Activated CD4-positive, alpha-beta T cell treated with anti-CD3 and anti-CD28 coated beads, Interleukin-2, amount 10 ng/mL, durations not matched to agents 7 days and 5 days (primary cell): ENCODE measurements at regions not wholly inside any gene's neighbourhood (a gene's known extent, or its start where the extent isn't known, plus 50 kb on each side); places are given as distances from the start of the nearest gene placed in this dataset.

Source experiments
- CTCF ChIA-PET: fragments of 350-600 bp; sonication (Branson Sonifier 250); formaldehyde crosslinking; loops from one replicate; lab custom pipeline; 2021; ENCODE audit warnings: antibody characterized with exemption; lab: Charles Lee
- POLR2A ChIA-PET: fragments of 350-600 bp; sonication (Branson Sonifier 250); formaldehyde crosslinking; loops from one replicate; lab custom pipeline; 2021; ENCODE audit warnings: antibody characterized with exemption; lab: Charles Lee
- DNase-seq: peaks from one replicate; pipeline ENCODE4 v3.0.0-alpha.2; 2020
- H3K27ac Mint-ChIP-seq: one replicate; pipeline ENCODE4 v1.8.0; 2021; ENCODE audit warnings: mild to moderate bottlenecking, moderate library complexity, mixed read lengths
- H3K27me3 Mint-ChIP-seq: one replicate; pipeline ENCODE4 v1.8.0; 2021; ENCODE audit warnings: mixed read lengths
- H3K36me3 Mint-ChIP-seq: one replicate; pipeline ENCODE4 v1.8.0; 2021; ENCODE audit warnings: low read depth, mixed read lengths
- H3K4me1 Mint-ChIP-seq: one replicate; pipeline ENCODE4 v1.8.0; 2021; ENCODE audit warnings: mixed read lengths
- H3K4me3 Mint-ChIP-seq: one replicate; pipeline ENCODE4 v1.8.0; 2021; ENCODE audit warnings: mild to moderate bottlenecking, moderate library complexity, mixed read lengths
- H3K9me3 Mint-ChIP-seq: one replicate; pipeline ENCODE4 v1.8.0; 2021; ENCODE audit warnings: mixed read lengths

- CTCF ChIA-PET, result no interaction called here
- H3K27me3 Mint-ChIP-seq, result no peaks in the 10 kb centered on the region
- H3K27ac Mint-ChIP-seq, result no peak overlapping the region
Measured at GRCh38 chr15:37576952-37577351, 357.5 kb upstream of the TMCO5A start.

GRCh38 chr15:37581866-37582532, 352.4 kb upstream of the TMCO5A start:
- no peak for DNase-seq
- H3K4me3 Mint-ChIP-seq, result no peak overlapping the region
- no peaks in the 10 kb centered on the region for H3K4me1 Mint-ChIP-seq
- H3K27me3 Mint-ChIP-seq, result no peaks in the 10 kb centered on the region
- H3K9me3 Mint-ChIP-seq, result peaks cover 6% of the 10 kb centered on the region
- CTCF ChIA-PET, result no interaction called here
- POLR2A ChIA-PET, result no interaction called here
- no peaks in the 10 kb centered on the region for H3K36me3 Mint-ChIP-seq
- H3K27ac Mint-ChIP-seq, result no peak overlapping the region

More at GRCh38 chr15:37576952-37577351, 357.5 kb upstream of the TMCO5A start:
- DNase-seq, result no peak
- no peaks in the 10 kb centered on the region for H3K9me3 Mint-ChIP-seq
- no peaks in the 10 kb centered on the region for H3K4me1 Mint-ChIP-seq
- POLR2A ChIA-PET, result no interaction called here
- H3K4me3 Mint-ChIP-seq, result no peak overlapping the region
- H3K36me3 Mint-ChIP-seq, result no peaks in the 10 kb centered on the region

- Mint-ChIP-seq H3K36me3 (no peaks in the 10 kb centered on the region), H3K4me3 (no peak overlapping the region), H3K4me1 (no peaks in the 10 kb centered on the region), H3K27ac (no peak overlapping the region), H3K9me3 (peaks cover 12% of the 10 kb centered on the region), H3K27me3 (no peaks in the 10 kb centered on the region)
- POLR2A ChIA-PET, result no interaction called here
- CTCF ChIA-PET, result interaction anchor here (0.6 kb wide), 1 partner anchor 609 kb away, joined by 3 read pairs; no protein-coding TSS in a partner anchor
- no peak for DNase-seq
Measured at GRCh38 chr15:37582852-37583251, 351.6 kb upstream of the TMCO5A start.

- Mint-ChIP-seq H3K4me1 (no peaks in the 10 kb centered on the region), H3K4me3 (no peak overlapping the region), H3K9me3 (peaks cover 12% of the 10 kb centered on the region), H3K27ac (no peak overlapping the region), H3K36me3 (no peaks in the 10 kb centered on the region), H3K27me3 (no peaks in the 10 kb centered on the region)
- CTCF ChIA-PET, result no interaction called here
- no peak for DNase-seq
- POLR2A ChIA-PET, result no interaction called here
Measured at GRCh38 chr15:37586011-37586583, 348.3 kb upstream of the TMCO5A start.

DNA sequence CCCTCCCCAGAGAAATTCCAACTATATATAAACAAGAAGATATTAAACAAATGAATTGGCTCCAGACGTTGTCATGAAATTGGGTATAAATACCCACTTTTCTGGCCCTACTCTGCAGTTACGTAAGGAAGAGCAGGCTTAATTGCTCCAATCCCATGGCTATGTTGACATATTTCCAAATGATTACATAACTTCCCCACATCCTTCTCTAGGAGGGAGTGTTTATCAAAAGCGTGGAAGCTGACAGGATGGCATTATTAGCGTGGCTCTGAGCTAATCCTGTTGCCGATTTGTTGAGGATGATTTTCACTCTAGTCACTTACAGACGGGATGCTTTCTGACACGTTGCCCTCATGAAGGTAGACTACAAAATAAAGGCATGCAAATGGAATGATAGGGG, 347.5 kb upstream of the TMCO5A start:
- Mint-ChIP-seq H3K27me3 (no peaks in the 10 kb centered on the region), H3K4me3 (no peak overlapping the region), H3K9me3 (peaks cover 12% of the 10 kb centered on the region), H3K36me3 (no peaks in the 10 kb centered on the region), H3K27ac (no peak overlapping the region), H3K4me1 (no peaks in the 10 kb centered on the region)
- ChIA-PET CTCF (no interaction called here), POLR2A (interaction anchor here (0.7 kb wide), 1 partner anchor 1140 kb away, joined by 5 read pairs; no protein-coding TSS in a partner anchor)
- no peak for DNase-seq

DNA sequence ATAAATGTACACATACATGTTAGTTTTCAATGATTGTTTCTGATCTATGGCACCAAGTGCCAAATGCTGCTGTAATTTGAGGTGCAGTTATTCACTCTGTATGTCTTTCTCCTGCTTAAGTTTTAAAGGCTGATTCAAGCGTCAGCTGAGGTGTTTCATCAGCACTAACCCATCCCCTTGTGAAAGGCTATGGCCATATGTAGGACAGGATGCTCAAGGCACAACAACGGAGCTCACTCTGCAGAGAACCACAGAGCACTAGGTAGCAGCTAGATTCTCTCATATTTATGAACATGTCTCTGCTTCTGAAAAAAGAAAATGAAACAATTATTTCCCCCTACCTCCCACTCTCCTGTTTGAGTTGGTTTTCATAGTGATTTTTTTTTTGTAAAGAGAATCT, 340.0 kb upstream of the TMCO5A start:
- H3K4me3 Mint-ChIP-seq, result no peak overlapping the region
- H3K27ac Mint-ChIP-seq, result no peak overlapping the region
- ChIA-PET CTCF (no interaction called here), POLR2A (no interaction called here)
- H3K27me3 Mint-ChIP-seq, result no peaks in the 10 kb centered on the region
- no peaks in the 10 kb centered on the region for H3K9me3 Mint-ChIP-seq
- no peak for DNase-seq
- H3K4me1 Mint-ChIP-seq, result no peaks in the 10 kb centered on the region
- H3K36me3 Mint-ChIP-seq, result no peaks in the 10 kb centered on the region

- POLR2A ChIA-PET, result no interaction called here
- H3K27ac Mint-ChIP-seq, result no peak overlapping the region
- no peak for DNase-seq
- CTCF ChIA-PET, result no interaction called here
- no peaks in the 10 kb centered on the region for H3K36me3 Mint-ChIP-seq
- H3K4me1 Mint-ChIP-seq, result no peaks in the 10 kb centered on the region
- no peaks in the 10 kb centered on the region for H3K9me3 Mint-ChIP-seq
- no peak overlapping the region for H3K4me3 Mint-ChIP-seq
- no peaks in the 10 kb centered on the region for H3K27me3 Mint-ChIP-seq
Measured at GRCh38 chr15:37595426-37595970, 338.9 kb upstream of the TMCO5A start.

DNA sequence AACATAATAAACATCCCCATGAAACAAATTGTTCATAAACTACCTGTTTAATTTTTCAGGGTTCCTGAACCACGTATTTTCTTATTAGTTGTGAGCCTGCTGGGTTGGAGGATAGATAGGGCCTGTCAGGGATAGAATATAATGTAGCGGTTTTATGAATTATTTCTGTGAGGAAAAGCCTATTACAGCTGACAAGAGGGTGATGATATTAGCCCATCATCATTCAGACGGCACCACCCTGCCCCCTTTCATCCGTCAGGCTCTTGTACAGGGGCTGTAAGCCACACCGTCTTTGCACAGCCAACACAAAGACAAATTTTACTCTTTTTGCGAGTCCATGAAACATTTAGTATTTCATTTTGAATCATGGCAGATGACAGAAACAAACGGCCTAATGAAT, 335.3 kb upstream of the TMCO5A start:
- Mint-ChIP-seq H3K4me1 (no peaks in the 10 kb centered on the region), H3K27me3 (no peaks in the 10 kb centered on the region), H3K36me3 (no peaks in the 10 kb centered on the region), H3K27ac (no peak overlapping the region), H3K4me3 (no peak overlapping the region), H3K9me3 (no peaks in the 10 kb centered on the region)
- POLR2A ChIA-PET, result no interaction called here
- CTCF ChIA-PET, result no interaction called here
- DNase-seq, result no peak

DNA sequence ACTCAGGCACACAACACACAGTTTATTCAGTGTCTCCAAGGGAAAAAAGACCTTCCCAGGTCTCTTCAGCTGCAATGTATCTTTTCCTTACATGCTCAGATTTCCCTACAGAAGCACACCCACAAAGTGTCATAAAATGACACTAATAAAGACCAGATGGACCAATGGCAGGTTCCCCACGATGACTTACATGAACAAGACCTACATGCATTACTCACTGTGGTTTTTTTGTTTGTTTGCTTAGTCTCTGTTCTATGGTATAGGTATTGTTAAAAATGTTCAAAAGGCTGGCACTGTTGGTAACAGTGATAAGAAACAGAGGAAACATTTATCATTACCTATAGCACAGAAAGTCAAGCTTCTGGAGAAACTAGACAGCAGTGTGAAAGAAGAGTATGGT, 318.2 kb upstream of the TMCO5A start:
- H3K9me3 Mint-ChIP-seq, result peaks cover 9% of the 10 kb centered on the region
- ChIA-PET POLR2A (no interaction called here), CTCF (no interaction called here)
- no peak overlapping the region for H3K27ac Mint-ChIP-seq
- no peak for DNase-seq
- H3K4me3 Mint-ChIP-seq, result no peak overlapping the region
- no peaks in the 10 kb centered on the region for H3K36me3 Mint-ChIP-seq
- no peaks in the 10 kb centered on the region for H3K4me1 Mint-ChIP-seq
- no peaks in the 10 kb centered on the region for H3K27me3 Mint-ChIP-seq

- POLR2A ChIA-PET, result no interaction called here
- Mint-ChIP-seq H3K4me1 (no peaks in the 10 kb centered on the region), H3K4me3 (no peak overlapping the region), H3K27me3 (no peaks in the 10 kb centered on the region), H3K36me3 (no peaks in the 10 kb centered on the region), H3K9me3 (peaks cover 11% of the 10 kb centered on the region), H3K27ac (no peak overlapping the region)
- CTCF ChIA-PET, result no interaction called here
- DNase-seq, result no peak
Measured at GRCh38 chr15:37618353-37618752, 316.1 kb upstream of the TMCO5A start.

DNA sequence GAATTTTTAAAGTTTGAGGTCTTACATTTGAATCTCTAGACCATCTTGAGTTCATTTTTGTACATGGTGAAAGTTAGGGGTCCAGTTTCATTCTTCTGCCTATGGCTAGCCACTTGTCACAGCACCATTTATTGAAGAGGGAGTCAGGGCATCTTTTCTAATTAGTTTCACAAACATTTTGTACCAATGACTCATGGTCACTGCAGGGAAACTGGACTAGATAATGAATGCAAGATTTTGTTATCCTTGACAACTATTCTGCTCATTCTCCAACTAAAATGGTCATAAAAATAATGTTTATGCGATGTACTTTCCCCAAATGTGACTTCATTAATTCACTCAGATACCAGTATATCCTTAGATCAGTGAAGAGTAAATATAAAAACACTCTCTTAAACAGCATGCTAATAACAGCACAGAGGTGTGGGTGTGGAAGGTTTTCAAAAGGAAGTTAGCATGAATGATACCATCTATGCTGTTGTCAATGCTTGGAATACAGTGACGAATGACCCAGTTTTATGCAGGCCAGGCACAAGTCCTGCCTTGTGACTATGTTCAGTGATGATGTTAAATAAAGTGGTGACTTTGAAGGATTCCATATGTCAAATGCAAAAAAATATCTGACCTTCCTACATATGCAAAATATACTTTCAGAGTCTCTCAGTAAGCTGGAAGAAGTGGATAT, 314.9 kb upstream of the TMCO5A start:
- ChIA-PET POLR2A (no interaction called here), CTCF (no interaction called here)
- H3K4me1 Mint-ChIP-seq, result no peaks in the 10 kb centered on the region

GRCh38 chr15:37625576-37625975, 308.9 kb upstream of the TMCO5A start:
- Mint-ChIP-seq H3K27ac (no peak overlapping the region), H3K4me3 (no peak overlapping the region), H3K27me3 (no peaks in the 10 kb centered on the region), H3K9me3 (peaks cover 2% of the 10 kb centered on the region), H3K4me1 (no peaks in the 10 kb centered on the region), H3K36me3 (no peaks in the 10 kb centered on the region)
- ChIA-PET CTCF (interaction anchor here (0.6 kb wide), 1 partner anchor 979 kb away, joined by 6 read pairs; no protein-coding TSS in a partner anchor), POLR2A (no interaction called here)
- DNase-seq, result no peak

More for the DNA sequence above, 314.9 kb upstream of the TMCO5A start:
- Mint-ChIP-seq H3K27me3 (no peaks in the 10 kb centered on the region), H3K4me3 (no peak overlapping the region), H3K36me3 (no peaks in the 10 kb centered on the region), H3K9me3 (peaks cover 11% of the 10 kb centered on the region), H3K27ac (no peak overlapping the region)
- no peak for DNase-seq

GRCh38 chr15:37628507-37628906, 305.9 kb upstream of the TMCO5A start:
- no peak for DNase-seq
- POLR2A ChIA-PET, result no interaction called here

More at GRCh38 chr15:37628507-37628906, 305.9 kb upstream of the TMCO5A start:
- Mint-ChIP-seq H3K27ac (no peak overlapping the region), H3K36me3 (no peaks in the 10 kb centered on the region), H3K4me1 (no peaks in the 10 kb centered on the region), H3K9me3 (no peaks in the 10 kb centered on the region), H3K4me3 (no peak overlapping the region), H3K27me3 (no peaks in the 10 kb centered on the region)
- CTCF ChIA-PET, result no interaction called here
